ENCODE measurements at regions not wholly inside any gene's neighbourhood (a gene's known extent, or its start where the extent isn't known, plus 50 kb on each side); places are given as distances from the start of the nearest gene placed in this dataset.

DNA sequence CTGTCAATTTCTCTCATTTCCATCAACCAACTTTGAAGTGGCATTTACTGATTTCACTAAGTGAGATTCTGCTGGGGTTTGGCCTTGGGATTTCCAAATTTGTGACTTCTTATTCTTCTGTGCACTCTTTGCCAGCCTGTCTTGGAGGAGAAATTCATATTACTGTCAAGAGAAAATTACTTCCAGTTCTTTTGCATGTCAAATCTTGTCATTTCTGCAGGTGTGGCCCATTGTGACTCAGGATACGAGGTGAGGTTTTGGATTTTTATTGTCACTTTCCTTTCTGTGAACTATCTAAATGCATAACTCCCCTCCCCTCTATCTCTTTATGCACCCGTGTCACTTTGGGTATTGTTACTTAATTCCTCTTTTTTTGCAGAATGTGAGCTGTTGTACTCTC, 102.6 kb upstream of the GUCY1A1 start:
- no peak for DNase-seq (ENCODE audit: low spot score)

DNA sequence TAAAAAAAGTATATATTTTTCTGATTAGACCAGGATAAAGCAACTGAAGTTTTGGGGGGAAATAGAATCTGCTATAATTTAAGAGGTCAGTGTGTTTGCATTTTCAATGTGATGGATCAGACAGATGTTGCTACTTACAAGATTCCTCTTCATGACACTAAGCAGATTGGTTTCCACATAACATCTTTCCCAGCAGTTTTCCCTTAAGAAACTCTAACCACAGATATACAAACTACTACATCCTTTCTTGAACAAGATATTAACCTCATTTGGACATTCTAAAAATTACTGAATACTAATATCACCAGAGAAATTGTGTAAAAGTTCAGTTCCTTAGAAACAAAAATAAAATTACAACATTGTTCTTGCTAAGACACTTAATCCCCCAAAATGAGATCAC, 106.7 kb upstream of the GUCY1A1 start:
- DNase-seq (ENCODE audit: low spot score), result no peak

DNA sequence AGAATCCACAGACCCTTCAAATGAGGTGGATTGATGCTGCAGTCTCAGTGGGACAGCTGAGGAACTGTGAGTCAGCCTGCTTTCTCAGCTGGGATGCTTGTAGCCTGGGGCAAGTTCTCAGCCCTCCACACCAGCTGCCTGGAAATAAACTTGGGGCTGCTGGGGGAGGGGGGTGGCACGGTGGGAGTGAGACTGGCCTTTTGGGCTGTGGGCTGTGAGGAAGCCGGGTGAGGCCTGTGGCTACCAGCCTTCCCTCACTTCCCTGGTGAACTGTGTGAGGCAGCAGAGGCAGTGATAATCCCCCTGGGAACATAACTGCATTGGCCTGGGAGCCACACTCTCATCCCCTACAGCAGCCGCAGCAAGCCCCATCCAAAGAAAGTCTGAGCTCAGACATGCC, 114.5 kb upstream of the GUCY1A1 start:
- DNase-seq (ENCODE audit: low spot score), result peak; percentile 35

DNA sequence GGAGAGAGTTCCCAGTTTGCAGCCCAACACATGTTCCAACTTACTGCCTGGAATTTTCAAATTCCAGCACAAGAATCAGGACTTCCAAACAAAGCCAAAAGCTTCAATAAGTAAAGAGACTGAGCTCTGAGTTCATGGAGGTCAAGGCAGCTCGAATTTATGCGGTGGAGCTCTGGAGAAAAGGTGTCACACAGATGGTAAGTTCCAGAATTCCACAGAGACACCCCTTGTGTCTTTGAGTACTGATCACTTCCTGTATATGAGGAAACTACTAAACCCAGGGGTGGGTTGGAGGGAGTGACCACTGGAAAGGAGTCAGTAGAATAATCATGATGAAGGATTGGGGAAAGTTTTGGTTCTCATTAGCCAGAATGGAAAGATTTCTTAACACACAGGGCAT, 118.5 kb upstream of the GUCY1A1 start:
- DNase-seq (ENCODE audit: low spot score), result no peak

DNA sequence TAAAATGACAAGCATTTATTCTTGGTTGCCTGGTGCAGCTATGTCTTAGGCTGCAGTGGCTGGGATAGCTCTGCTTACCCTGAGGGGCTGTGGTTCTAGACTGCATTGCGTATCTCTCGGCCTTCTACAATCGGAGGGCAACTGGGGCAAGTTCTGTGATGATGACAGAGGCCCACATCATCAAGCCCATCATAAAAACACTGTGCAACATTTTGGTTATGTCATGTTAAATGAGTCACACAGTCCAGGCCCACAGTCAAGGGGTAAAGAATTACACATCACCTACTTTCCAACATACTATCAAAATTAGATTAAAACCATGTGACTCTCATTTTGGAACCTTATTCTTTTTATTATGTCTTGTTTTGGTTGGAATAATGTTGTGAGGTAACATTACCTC, 120.2 kb upstream of the GUCY1A1 start:
- DNase-seq (ENCODE audit: low spot score), result no peak

DNA sequence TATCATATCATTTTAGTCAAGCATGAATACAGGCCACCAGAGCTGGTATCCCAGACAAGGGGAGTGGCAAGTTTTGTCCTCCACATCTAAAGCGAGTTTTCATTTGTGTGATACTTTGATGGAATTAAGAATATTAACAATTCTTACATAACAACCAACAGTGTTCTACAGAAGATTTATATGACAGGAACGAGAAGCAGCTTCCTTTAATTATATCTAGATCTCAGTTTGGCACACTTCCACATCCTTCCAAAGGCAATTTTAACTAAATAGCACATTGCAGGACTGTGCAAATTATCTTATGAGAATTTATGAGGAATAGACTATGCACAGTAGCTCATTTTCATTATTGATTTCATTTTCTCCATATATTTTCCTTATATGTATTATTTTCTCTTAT, 121.2 kb upstream of the GUCY1A1 start:
- no peak for DNase-seq (ENCODE audit: low spot score)

DNA sequence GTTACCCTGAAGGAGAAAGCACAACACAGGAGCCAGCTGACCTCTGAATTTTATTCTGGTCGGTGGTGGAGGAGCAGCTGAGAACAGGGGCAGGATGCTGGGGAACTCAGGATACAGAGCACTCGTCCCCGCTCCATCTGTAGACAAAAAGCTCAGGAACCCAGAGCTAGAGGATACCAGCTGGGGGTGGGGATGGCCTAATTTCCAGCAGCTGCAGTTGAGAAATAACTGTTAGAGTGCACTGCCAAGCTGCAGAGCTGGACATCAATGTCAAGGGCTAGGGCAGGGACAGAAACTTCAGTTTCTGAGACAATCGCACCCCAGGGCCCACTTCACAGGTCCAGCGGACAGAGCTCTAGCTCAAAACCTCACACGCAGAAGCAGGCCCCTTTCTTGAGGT, 122.1 kb upstream of the GUCY1A1 start:
- DNase-seq (ENCODE audit: low spot score), result no peak

DNA sequence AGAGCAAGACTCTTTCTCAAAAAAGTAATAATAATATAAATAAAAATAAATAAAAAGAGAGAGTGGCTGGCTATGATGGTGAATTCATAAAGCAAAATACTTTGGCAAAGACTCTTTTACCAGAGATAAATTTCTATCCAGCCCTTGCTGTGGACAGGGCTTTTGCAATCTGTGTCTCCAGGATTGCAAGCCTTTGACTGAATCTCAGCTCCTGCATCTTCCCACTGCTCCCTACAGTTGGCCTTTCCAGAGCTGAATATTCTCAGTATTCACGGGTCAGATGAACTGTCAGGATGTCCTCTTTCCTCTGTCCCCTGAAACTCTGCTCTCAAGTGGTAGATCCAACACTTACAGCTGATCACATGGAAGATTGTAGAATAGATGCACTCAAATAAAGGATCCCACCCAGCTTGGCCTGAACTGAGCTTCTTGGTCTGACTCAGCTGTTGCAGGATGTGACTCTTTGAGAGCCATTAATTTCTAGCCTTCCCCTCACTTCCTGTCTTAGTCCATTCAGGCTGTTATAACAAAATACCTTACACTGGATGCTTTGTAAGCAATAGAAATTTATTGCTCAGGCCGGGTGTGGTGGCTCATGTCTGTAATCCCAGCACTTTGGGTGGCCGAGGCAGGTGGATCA, 123.4 kb upstream of the GUCY1A1 start:
- no peak for DNase-seq (ENCODE audit: low spot score)

DNA sequence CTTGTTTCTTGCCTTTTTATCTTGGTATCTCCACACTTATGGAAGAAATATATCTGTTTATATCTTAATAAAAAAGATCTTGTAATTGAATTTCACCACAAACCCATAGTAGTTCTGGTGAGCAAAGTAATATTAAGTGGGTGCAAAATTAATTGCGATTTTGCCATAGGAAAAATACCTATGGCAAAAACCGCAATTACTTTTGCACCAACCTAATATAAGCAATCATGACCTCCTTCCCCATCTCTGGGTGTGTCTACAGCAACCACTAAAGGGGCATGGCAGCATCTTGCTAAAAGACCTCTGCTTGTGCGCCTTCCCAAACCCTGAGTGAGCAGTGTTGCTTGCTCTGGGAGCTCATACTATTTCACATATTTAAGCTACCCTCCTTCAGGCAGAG, 124.2 kb upstream of the GUCY1A1 start:
- no peak for DNase-seq (ENCODE audit: low spot score)

DNA sequence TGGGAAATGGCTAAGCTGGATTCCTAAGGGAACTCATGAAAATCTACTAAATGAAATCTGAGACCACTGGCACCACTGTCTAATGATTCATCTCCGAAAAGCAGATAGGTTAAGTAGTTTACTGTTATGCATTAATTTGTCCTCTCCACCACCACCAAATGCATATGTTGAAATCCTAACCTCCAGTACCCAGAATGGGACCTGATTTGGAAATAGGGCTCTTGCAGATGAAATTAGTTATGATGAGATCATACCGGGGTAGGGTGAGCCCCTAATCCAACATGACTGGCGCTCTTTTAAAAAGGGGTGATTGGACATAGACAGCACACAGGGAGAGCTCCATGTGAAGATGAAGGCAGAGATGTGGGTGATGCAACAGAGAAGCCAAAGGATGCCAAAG, 124.9 kb upstream of the GUCY1A1 start:
- no peak for DNase-seq (ENCODE audit: low spot score)

DNA sequence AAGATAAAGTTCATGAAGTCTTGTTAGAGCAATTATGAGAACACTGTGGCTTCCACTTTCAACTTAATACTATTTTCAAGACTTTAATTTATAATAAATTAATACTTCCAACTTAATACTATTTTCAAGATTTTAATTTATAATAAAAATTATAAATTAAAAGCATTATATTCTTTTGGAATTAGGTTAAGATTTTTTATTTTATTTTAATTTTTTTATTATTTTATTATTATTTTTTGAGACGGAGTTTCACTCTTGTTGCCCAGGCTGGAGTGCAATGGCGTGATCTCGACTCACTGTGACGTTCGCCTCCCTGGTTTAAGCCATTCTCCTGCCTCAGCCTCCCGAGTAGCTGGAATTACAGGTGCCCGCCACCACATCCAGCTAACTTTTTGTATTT, 126.0 kb upstream of the GUCY1A1 start:
- no peak for DNase-seq (ENCODE audit: low spot score)

DNA sequence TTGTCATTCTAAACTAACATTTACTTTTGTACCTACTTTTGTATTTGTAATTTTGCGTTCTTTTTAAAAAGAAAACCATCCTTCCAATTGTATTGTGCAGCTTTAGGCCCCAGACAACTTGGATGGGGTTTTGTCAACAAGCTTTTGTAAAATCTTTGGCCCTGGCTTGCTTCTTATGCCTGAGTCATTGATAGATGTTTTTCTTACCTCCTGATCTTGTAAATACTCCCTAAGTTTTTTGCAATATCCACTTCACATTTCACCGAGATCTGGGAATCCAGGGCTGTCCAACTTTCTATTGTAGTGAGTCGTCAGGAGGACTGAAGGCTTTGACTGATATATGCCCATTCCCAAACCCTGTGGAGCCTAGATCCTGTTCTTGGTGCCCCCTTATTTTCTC, 126.9 kb upstream of the GUCY1A1 start:
- no peak for DNase-seq (ENCODE audit: low spot score)

DNA sequence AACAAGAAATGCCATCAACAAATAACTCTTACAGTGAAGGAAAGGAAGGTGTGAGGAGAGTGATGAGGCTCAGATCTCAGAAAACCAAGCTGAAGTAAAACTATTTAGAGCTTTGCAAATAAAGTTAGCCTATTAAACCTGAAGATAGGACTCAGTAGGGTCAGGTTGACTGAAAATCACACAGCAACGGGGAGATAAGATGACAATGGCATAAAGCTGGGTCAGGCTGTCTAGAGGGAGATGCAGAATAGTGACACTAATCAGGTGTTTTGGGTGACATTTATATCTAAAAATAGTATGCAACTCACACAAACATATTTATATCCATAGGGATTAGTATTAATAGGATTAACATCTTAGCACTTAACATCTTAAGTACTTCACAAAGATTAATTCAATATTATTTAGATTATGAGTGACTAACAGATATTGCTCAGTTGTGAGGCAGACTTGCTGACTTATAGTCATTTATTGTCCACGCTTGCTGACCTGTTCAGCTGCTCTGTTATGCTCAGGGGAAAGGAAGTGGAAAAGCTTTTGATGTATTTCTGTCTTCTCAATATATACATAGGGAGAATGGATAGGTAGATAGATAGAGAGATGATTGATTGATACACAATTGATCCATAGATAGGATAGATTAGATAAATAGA, 130.7 kb upstream of the GUCY1A1 start:
- DNase-seq (ENCODE audit: low spot score), result no peak

DNA sequence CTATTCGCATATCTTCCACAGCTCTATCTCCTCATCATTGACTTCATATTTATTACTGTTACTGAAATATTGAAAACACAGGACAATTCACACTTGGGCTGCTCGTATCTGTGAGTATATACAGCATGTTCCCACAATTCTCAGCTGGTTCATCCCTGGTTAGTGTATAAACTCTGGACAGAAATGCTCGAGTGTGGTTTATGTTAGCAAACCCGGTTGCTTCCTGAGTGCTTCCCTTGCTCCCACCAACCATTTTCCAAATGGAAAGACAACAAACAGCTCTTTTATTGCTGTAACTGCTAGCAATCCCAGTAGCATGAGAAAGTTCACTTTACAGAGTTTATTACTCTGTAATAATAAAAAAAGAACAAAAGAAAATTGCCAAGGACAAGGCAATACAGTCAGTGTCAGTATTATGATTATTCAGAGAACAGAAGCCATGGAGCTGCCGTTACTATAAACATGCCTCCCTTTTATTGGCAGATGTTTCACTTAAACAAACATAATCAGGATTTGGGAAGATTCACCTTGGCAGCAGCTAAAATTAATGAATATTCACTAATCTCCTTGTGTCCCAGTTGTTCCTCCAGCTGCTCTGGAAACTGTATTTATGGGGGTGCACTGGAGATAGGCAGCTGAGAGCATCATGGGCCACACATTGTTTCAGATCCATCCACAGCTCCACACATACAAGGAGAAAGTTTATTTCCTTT, 134.1 kb upstream of the GUCY1A1 start:
- DNase-seq (ENCODE audit: low spot score), result no peak

DNA sequence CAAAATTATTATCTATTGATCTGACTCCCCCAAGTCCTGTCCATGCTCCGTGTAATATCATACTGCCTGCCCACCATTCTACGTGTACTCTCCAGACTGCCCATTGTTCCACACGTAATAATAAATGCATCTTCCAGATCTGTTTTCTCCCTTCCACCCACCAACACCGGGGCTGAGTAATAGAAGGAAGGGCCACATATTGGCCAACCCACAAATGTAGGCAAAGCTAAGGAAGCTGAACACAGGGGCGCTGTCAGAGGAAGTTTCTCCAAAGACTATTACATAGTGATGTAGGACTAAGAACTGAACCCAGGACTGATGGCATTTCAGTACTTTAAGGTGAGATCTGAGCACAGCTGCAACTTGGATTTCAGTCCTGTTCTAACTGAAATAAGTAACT, 135.8 kb upstream of the GUCY1A1 start:
- no peak for DNase-seq (ENCODE audit: low spot score)

DNA sequence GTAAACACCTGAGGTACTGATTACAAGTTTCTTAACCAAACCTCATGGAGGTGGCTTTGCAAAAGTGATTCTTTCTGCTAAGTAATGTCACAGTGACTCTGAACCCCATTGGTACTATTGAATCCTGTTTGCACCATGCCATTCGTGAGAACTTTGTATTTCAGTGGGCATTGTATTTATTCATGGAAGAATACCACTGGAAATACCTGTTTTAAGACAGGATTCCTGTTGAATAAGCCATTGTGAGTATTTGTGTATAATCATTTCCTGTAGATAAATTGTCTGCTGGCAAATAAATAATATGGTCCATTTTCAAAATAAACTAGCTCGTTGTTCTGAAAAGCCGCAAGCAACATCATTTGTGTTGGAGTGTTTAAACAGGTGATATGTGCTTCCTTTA, 136.4 kb upstream of the GUCY1A1 start:
- no peak for DNase-seq (ENCODE audit: low spot score)

DNA sequence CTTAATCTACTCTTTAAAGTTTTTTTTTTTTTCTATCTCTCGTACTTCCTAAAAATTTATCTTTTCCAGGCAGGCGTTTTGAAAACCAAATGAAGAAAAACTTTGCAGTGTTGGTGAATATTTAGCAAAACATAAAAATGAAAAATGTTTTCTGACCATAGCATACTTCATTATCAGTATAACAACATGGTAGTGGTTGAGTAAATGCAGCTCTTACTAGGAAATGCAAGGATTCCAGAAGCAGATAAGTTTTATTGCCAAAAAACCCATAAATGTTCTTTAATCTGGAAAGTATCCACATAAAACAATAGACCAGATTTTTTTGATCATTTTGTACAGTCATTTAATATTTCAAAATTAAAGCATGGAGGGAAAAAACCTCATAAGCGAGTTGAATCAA, 136.9 kb upstream of the GUCY1A1 start:
- no peak for DNase-seq (ENCODE audit: low spot score)

DNA sequence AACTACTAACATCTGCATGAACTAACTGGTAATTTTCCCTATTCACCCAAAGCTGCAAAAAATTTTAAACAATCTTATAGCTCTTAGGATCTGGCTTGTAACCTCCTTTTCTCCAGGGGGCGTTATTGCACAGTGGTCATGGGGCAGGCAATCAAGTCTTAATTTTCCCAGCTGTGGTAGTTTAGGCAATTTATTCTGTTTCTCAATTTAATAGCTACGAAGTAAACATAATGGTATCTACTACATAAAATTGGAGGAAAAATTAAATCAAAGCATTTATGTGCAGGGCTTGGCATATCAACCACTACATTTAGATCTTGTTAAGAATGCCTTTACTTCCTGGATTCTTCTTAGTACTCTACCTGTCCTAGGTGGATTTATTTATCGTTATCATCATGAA, 137.4 kb upstream of the GUCY1A1 start:
- DNase-seq (ENCODE audit: low spot score), result no peak

DNA sequence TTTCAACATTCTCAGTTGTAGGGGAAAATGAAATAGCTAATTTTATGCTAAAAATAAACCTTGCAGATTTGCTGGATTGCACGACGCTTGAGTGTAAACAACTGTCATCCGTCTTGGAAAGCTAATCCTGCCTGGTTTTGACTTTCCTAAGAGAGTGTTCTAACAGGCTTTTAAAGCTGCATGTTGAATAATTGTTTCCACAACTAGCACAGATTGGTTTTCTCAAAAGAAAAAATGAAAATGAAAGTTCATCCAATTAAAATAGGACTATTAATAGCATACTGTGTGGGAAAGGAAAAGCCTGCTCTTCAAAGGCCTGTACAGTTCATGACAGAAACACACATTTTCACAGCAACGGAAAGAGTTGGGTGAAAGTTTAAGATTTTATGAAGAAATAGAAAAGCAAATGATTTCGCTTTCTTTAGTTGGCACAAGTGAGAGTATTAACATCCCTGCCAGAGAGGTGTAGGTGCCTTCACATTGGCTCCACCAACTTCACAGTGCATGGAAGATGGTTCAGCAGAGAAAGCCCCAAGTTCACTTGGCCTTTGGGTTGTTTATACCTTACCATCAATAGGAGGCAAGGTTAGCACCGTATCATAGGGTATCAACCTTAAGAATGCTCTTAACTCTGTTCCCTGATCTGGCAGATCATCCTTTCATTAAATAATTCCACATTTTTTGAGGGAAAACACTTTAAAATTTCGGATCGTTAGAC, 140.0 kb upstream of the GUCY1A1 start:
- no peak for DNase-seq (ENCODE audit: low spot score)

DNA sequence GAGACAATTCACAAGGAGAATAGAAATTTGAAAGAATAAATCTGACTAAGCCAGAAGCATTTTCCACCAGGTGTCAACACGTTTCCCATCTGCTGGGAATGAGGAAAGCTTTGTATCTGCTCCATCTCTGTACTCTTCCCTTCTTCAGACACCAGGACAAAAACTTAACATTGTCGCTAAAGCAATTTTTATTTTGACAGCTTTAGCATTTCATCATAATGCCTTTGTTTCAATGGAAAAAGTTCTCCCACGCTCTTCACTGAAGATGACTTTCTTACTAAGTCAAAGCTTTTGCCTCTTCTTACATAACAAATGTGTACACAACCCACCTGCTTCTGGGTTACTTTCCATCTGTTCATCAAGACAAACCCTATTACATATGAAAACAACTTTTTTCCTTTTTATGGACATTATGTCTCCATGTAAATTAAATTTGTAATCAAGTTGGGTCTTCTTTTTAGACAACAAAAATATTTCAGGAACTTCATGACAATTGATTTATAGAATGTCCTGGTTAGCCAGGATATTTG, 141.7 kb upstream of the GUCY1A1 start:
- no peak for DNase-seq (ENCODE audit: low spot score)

DNA sequence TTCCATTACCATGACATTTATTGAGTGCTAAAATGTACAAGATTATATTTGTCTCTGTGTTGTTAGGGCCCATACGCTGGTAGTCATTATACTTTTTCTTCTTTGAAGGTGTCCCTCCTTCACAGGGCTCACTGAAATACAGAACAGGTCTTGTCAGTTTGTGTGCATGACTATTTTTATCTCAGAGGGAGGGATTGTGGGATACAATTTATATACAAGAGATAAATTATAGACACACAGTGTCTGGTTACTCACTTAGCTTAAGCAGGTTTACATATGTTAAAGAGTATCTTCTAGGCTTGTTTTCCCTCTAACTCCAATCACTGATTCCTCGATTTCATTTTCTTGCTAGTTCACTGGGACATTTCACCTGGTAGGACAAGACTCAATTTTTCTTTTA, 143.3 kb upstream of the GUCY1A1 start:
- no peak for DNase-seq (ENCODE audit: low spot score)

DNA sequence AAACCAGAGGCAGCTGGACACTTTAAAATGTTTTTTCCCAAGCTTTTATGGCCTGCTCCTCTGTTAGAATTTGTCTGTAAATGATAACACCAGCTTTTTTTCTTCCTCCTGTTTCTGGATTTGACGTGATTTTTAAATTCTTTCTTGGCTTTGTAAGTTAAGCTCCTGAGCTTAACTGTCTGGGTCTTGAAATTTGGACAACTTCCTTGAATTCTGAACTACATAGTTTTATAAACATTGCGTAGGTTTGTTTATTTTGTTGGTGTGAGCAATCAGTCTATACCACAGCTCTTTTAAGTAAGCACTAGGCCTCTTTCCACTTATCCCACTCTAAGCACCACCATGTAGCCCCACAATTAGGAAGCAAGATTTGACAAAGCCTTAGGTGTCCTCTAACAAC, 144.4 kb upstream of the GUCY1A1 start:
- DNase-seq (ENCODE audit: low spot score), result no peak
